AML-193 (cell line): ENCODE measurements at regions not wholly inside any gene's neighbourhood (a gene's known extent, or its start where the extent isn't known, plus 50 kb on each side); places are given as distances from the start of the nearest gene placed in this dataset.
"Not testable (repeated sequence)": the region's sequence is repeated elsewhere in the genome, so short reads cannot be mapped to it uniquely, and the experiment has no call there.

Experiments used
- DNase-seq, 2 experiments: peaks; one replicate each; lab custom pipeline; 2025; lab: John Stamatoyannopoulos, UW

GRCh38 chr1:157368941-157369340 lies 183.4 kb downstream of the FCRL5 start:
- not testable (repeated sequence) for DNase-seq

GRCh38 chr1:157368363-157368762 lies 184.0 kb downstream of the FCRL5 start:
- DNase-seq = no peak

GRCh38 chr1:157367870-157368269 lies 184.4 kb downstream of the FCRL5 start:
- DNase-seq = no peak

- DNase-seq = no peak
Observed at GRCh38 chr1:157367091-157367739, 185.1 kb downstream of the FCRL5 start.

- DNase-seq = no peak
Observed at GRCh38 chr1:157364612-157365011, 187.7 kb downstream of the FCRL5 start.

GRCh38 chr1:157363660-157364140 lies 188.6 kb downstream of the FCRL5 start:
- DNase-seq = peak; percentile 41 to 45

- DNase-seq = no peak
Observed at GRCh38 chr1:157360023-157360390, 192.3 kb downstream of the FCRL5 start.

GRCh38 chr1:157359314-157360022 lies 192.8 kb downstream of the FCRL5 start:
- DNase-seq = no peak

- no peak for DNase-seq
Observed at GRCh38 chr1:157357111-157357510, 195.2 kb downstream of the FCRL5 start.

GRCh38 chr1:157356601-157357000 lies 195.7 kb downstream of the FCRL5 start:
- no peak for DNase-seq

GRCh38 chr1:157353546-157353945 lies 198.8 kb downstream of the FCRL5 start:
- DNase-seq = no peak

- DNase-seq = no peak
Observed at GRCh38 chr1:157352817-157353408, 199.4 kb downstream of the FCRL5 start.

GRCh38 chr1:157352216-157352615 lies 200.1 kb downstream of the FCRL5 start:
- DNase-seq = no peak

GRCh38 chr1:157351800-157352199 lies 200.5 kb downstream of the FCRL5 start:
- DNase-seq = not testable (repeated sequence)

- DNase-seq = no peak
Observed at GRCh38 chr1:157348538-157349480, 203.5 kb downstream of the FCRL5 start.

GRCh38 chr1:157347506-157347905 lies 204.8 kb downstream of the FCRL5 start:
- no peak for DNase-seq

GRCh38 chr1:157337785-157338184 lies 199.6 kb upstream of the ETV3 start:
- not testable (repeated sequence) for DNase-seq

- DNase-seq = no peak
Observed at GRCh38 chr1:157335056-157335455, 196.9 kb upstream of the ETV3 start.

- DNase-seq = no peak
Observed at GRCh38 chr1:157334041-157334440, 195.8 kb upstream of the ETV3 start.

GRCh38 chr1:157330177-157330576 lies 192.0 kb upstream of the ETV3 start:
- DNase-seq = not testable (repeated sequence)

- DNase-seq = not testable (repeated sequence)
Observed at GRCh38 chr1:157328120-157328519, 189.9 kb upstream of the ETV3 start.
